K562 (cell line): ENCODE measurements at regions not wholly inside any gene's neighbourhood (a gene's known extent, or its start where the extent isn't known, plus 50 kb on each side); places are given as distances from the start of the nearest gene placed in this dataset.

Experiments used
- FOSL1 ChIP-seq: fragments of 200-800 bp; sonication (Bioruptor generic); conservative IDR thresholded peaks from 2 replicates; pipeline ENCODE4 v1.6.1; 2016; ENCODE audit warnings: missing genetic modification characterization, missing compliant biosample characterization
- POLR2A ChIP-seq: fragments of 450-650 bp; conservative IDR thresholded peaks from 2 replicates; pipeline ENCODE4 v1.6.1; 2016
- RBM39 ChIP-seq: fragments of 200-400 bp; formaldehyde crosslinking; optimal IDR thresholded peaks from 2 replicates; pipeline ENCODE3; 2018; ENCODE audit warnings: low read depth, low read length
- TF ChIP-seq, protein P1 (sequence below): sonication (generic); formaldehyde crosslinking; IDR thresholded peaks from 2 replicates; pipeline ENCODE4 v1.8.1; 2022; ENCODE audit warnings: missing genetic modification reagents

- TF ChIP-seq FOSL1 (tag): no peak
- TF ChIP-seq POLR2A: no peak
- TF ChIP-seq, protein P1, sequence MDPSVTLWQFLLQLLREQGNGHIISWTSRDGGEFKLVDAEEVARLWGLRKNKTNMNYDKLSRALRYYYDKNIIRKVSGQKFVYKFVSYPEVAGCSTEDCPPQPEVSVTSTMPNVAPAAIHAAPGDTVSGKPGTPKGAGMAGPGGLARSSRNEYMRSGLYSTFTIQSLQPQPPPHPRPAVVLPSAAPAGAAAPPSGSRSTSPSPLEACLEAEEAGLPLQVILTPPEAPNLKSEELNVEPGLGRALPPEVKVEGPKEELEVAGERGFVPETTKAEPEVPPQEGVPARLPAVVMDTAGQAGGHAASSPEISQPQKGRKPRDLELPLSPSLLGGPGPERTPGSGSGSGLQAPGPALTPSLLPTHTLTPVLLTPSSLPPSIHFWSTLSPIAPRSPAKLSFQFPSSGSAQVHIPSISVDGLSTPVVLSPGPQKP (CRISPR knock-in tag): no peak
- no peak for TF ChIP-seq RBM39
These were observed 62.7 kb downstream of the RTP5 start for GRCh38 chr2:241931976-241932898.
